ENCODE measurements at regions not wholly inside any gene's neighbourhood (a gene's known extent, or its start where the extent isn't known, plus 50 kb on each side); places are given as distances from the start of the nearest gene placed in this dataset.

- CTCF ChIA-PET = no interaction called here
- DNase-seq (ENCODE audit: low spot score) = no peak
- no peak overlapping the region for H3K27ac ChIP-seq
- no peak for TF ChIP-seq CTCF (conservative IDR thresholded peaks at IDR 0.05; ENCODE audit: low read depth)
- POLR2A ChIA-PET (ENCODE audit: low non-redundant PET) = no interaction called here
Observed at GRCh38 chr1:243977094-243977493, 74.0 kb upstream of the ZBTB18 start.

- ChIA-PET CTCF (interaction anchor here (0.6 kb wide), 1 partner anchor 13 kb away, joined by 3 read pairs; no protein-coding TSS in a partner anchor), POLR2A (ENCODE audit: low non-redundant PET) (no interaction called here)
- DNase-seq (ENCODE audit: low spot score) = no peak
- no peak for TF ChIP-seq CTCF (conservative IDR thresholded peaks at IDR 0.05; ENCODE audit: low read depth)
- H3K27ac ChIP-seq = no peak overlapping the region
Observed at GRCh38 chr1:243974451-243975292, 76.4 kb upstream of the ZBTB18 start.

GRCh38 chr1:243973169-243973568 is 77.9 kb upstream of the ZBTB18 start:
- DNase-seq (ENCODE audit: low spot score) = no peak
- ChIA-PET CTCF (no interaction called here), POLR2A (ENCODE audit: low non-redundant PET) (no interaction called here)
- no peak for TF ChIP-seq CTCF (conservative IDR thresholded peaks at IDR 0.05; ENCODE audit: low read depth)
- no peak overlapping the region for H3K27ac ChIP-seq

GRCh38 chr1:243970077-243970476 is 81.0 kb upstream of the ZBTB18 start:
- CTCF ChIA-PET = no interaction called here
- POLR2A ChIA-PET (ENCODE audit: low non-redundant PET) = no interaction called here
- no peak for TF ChIP-seq CTCF (conservative IDR thresholded peaks at IDR 0.05; ENCODE audit: low read depth)
- no peak for DNase-seq (ENCODE audit: low spot score)
- no peak overlapping the region for H3K27ac ChIP-seq

GRCh38 chr1:243968413-243968812 is 82.7 kb upstream of the ZBTB18 start:
- no peak for DNase-seq (ENCODE audit: low spot score)
- TF ChIP-seq CTCF (conservative IDR thresholded peaks at IDR 0.05; ENCODE audit: low read depth) = no peak
- ChIA-PET POLR2A (ENCODE audit: low non-redundant PET) (no interaction called here), CTCF (no interaction called here)
- no peak overlapping the region for H3K27ac ChIP-seq

GRCh38 chr1:243964915-243965314 is 86.2 kb upstream of the ZBTB18 start:
- ChIA-PET POLR2A (ENCODE audit: low non-redundant PET) (no interaction called here), CTCF (no interaction called here)
- DNase-seq (ENCODE audit: low spot score) = no peak
- no peak for TF ChIP-seq CTCF (conservative IDR thresholded peaks at IDR 0.05; ENCODE audit: low read depth)
- no peak overlapping the region for H3K27ac ChIP-seq
